ELR (cell line): ENCODE measurements at regions not wholly inside any gene's neighbourhood (a gene's known extent, or its start where the extent isn't known, plus 50 kb on each side); places are given as distances from the start of the nearest gene placed in this dataset.
"Not testable (repeated sequence)": the region's sequence is repeated elsewhere in the genome, so short reads cannot be mapped to it uniquely, and the experiment has no call there.

ENCODE experiments used
- DNase-seq: peaks from one replicate; pipeline ENCODE4 v3.0.0-alpha.2; 2015; ENCODE audit warnings: low read depth

DNA sequence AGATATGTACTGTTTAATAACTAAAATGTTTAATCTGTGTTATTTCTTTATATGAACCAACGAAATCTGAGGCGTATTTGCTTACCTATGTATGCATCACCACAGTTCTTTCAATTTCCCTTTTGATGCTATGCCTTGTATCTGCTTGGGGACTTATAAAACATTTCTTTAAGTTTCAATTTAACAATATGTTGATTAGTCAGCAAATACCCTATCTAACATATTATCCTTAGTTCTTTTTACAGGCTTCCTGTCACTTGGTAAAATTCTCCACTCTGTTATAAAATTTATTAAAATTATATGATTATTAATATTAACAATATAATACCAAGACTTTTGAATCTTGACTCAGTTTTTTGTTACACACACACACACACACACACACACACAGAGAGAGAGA is 174.3 kb downstream of the CPS1 start:
- no peak for DNase-seq

DNA sequence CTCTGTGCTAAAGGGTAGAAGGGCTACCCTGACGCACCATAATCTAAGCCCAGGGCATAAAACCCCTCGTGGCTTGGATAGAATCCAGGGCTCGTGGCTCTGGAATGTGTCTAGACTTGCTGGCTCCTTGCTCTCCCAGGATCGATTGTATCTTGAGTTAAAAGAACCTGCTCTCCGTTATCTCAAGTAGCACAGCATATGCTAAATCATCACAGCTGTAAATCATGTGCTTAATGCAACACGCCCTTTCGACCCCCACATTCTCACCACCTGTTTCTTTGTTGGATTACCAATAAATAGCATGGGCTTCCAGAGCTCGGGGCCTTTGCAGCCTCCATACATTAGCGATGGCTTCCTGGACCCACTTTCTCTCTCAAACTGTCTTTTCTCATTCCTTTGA is 190.4 kb downstream of the CPS1 start:
- not testable (repeated sequence) for DNase-seq

- no peak for DNase-seq
Observed at GRCh38 chr2:210752532-210752931, 196.1 kb downstream of the CPS1 start.

GRCh38 chr2:210753386-210753785 is 197.0 kb downstream of the CPS1 start:
- DNase-seq = no peak

- peak; percentile 62 for DNase-seq
Observed at GRCh38 chr2:210756855-210757254, 200.5 kb downstream of the CPS1 start.

DNA sequence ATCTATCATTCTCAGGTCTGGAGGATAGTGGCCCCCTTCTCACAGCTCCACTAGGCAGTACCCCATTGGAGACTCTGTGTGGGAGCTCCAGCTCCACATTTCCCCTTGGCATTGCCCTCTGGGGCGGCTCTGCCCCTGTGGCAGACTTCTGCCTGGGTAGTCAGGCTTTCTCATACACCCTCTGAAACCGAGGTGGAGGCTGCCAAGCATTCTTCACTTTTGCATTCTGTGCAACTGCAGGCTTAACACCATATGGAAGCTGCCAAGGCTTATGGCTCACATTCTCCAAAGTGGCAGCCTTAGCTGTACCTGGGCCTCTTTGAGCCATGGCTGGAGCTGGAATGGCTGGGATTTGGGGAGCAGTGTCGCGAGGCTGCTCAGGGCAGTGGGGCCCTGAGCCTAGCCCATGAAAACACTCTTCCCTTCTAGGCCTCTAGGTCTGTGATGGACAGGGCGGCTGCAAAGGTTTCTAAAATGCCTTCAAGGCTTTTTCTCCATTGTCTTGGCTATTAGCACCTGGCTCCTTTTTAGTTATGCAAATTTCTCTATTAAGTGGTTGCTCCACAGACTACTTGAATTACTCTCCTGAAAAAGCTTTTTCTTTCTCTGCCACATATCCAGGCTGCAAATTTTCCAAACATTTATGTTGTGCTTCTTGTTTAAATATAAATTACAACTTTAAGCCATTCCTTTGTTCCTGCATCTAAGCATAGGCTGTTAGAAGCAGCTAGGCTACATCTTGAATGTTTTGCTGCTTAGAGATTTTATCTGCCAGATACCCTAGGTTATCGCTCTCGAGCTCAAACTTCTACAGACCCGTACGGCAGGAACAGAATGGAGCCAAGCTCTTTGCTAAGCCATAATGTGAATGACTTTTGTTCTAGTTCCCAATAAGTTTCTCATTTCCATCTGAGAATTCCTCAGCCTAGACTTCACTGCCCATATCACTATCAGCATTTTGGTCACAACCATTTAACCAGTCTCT is 206.5 kb downstream of the CPS1 start:
- DNase-seq = no peak

- DNase-seq = no peak
Observed at GRCh38 chr2:210768329-210768910, 212.0 kb downstream of the CPS1 start.

DNA sequence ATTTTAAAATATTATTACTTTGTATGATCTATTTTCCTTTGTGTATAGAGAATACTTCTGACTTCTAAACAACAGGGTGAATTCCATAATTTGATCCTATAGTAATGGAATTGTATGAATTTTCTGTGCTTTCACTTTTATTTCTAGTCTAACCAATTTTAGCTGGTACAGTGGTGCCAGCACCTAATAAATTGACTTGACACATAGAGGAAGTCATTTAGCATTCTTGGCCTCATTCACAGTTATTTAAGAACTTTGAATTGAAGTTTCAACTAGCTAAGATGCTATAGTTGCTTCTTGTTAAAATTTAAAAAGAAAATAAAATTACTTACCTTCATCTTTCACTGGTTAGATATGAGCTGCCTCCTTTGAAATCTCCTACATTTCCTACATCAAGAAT is 220.4 kb downstream of the CPS1 start:
- no peak for DNase-seq

DNA sequence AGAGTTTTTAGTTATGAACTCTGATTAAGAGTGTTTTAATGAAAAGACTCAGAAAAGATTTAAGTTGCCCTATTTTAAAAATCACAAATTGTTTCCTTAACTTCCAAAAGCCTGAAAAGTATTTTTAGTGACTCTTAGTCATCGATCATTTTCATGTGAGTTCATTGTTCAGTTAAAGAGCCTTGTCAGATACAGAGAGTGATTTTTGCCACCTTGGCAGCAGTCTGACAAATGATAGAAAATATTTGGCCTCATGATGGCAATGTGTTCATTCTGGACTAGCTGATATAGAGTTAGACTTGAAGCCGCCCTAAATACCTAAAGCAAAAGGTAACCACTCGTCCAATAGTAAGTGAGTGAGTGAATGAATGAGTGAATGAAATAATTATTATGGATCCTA is 225.8 kb downstream of the CPS1 start:
- DNase-seq = no peak

GRCh38 chr2:210787831-210788230 is 231.4 kb downstream of the CPS1 start:
- not testable (repeated sequence) for DNase-seq

DNA sequence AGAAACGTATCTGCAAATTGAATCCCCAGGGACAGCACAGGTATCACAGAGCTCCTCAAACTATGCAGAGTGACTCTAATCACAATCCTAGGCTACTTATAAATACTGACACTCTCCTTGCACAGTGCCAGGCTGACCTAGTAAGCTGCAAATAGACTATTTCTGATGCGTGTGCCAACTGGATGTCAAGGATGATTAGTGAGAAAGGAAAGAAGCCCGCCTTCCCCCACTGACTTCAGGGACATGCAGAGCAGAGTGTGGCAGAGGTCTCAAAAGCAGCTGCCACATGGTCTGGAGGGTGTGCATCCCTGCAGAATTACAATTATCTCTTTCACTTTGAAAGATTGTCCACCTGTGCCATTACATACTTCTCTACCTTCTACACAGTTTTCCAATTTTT is 235.6 kb downstream of the CPS1 start:
- DNase-seq = no peak

GRCh38 chr2:210795506-210795905 is 239.1 kb downstream of the CPS1 start:
- DNase-seq = no peak

DNA sequence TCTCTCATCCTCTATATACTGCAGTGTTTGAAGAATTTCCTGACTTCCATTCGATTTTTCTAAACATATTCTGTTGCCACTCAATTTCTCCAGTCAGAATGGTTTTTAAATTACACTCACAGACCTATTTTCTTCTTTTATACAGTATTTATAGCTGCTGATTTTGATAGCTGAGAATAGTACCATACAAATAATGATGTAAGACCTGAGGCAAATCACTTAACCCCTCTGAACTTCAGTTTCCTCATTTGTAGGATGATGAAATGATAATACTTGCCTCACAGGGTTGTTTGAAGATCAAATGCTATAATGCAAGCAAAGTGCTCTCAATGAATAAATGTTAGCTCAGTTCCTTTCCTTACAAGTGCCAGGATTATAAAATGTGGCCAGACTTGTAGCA is 241.8 kb downstream of the CPS1 start:
- no peak for DNase-seq

DNA sequence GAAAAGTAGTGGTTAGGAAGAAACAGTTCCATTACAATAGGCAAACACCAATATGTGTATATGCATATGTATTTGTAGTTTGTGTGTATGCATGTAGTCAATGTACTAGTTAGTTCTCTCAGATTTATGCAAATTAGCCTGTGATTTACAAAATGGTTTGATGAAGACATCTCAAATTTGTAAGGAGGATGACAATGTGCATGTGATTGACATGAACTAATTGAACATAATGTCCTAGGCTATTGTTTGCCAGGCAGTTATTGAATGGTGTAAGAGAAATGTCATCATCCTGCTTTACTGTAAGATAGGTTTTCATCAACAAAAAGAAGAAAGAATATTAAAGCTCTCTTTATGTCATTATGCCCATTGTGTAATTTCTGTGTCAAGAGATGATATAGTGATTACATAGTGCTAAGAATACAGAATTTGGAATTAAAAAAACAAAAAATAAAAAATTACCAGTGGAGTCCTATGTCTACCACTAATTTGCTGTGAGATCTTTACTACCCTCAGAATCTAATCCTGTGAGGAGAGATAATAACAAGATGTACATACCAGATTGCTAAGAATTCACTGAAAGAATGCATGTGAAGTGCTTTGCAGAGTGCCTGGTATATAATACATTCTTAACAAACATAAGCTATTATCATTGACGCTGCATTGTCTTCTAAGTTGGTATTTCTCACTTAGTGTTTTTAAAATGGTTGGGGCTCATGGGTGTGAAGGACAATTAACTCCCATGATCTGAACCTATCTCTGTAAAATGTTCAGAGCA is 258.0 kb downstream of the CPS1 start:
- no peak for DNase-seq

- no peak for DNase-seq
Observed at GRCh38 chr2:210816769-210817168, 260.4 kb downstream of the CPS1 start.

DNA sequence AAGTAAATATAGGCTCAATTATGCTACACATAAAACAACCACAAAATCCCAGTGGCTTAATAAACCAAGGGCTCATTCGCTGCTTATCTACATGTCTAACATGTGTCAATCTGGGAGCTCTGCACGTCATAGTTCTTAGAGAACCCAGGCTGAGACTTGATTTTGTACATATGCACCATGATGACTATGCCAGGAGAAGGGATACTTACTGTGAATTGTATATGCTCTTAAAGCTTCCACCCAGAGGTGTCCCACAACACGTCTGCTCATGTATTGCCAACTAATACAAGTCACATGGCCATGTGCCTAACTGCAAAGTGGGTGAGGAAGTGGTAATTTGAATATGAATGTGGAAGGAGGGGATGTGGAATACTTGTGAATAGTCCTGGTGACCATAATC is 262.1 kb downstream of the CPS1 start:
- DNase-seq = peak; percentile 29

DNA sequence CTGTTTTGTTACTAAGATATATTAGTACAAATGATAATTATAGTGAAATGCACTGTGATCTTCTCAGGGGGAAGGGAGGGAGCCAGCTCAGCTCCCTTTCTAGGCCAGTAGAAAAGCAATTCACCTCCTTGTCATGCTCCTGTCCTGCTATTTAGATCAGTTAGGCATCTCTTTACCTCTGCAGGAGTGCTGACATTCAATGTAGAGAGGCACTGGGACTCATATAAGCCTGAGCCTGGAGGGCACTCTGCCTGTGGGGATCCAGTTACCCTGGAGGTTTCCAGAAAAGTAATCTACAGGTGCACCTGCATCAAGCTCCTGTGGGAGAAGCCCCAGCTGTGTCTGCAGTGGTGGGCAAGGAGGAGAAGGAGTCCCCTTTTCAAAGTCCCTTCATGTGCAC is 277.0 kb downstream of the CPS1 start:
- no peak for DNase-seq

- no peak for DNase-seq
Observed at GRCh38 chr2:210839034-210839433, 282.6 kb downstream of the CPS1 start.

DNA sequence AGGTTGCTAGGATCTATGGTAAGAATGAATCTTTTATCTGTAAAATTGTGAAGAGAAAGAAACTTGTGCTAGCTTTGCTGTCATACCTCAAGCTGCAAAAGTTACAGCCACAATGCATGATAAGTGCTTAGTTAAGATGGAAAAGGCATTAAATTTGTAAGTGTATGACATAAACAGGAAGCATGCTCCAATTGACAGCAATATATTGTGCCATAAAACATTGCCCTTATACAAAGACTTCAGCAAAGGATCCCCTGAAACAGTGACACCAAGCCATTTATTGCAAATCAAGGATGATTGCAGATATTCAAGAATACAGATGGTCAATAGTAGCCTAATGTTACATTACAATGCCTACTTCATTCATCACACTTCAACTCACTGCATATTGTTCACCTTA is 283.1 kb downstream of the CPS1 start:
- DNase-seq = no peak

DNA sequence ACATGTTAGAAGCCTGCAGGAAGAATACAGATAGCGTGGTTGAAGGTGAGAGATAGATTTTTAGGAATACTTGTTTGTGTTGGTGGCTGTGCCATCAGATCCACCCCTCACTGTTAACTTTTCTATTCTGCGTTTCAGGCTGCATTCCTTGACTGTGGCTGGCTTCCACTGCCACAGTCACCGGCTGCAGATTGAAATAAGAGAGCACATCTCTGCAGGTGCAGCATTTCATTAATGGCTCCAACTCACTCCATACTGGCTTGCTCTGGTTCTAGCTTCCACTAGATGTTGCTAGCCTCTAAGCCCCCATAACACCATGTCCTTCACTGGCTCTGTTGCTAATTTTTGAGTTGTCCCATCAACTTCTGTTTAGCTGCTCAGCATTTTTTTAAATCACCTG is 286.5 kb downstream of the CPS1 start:
- no peak for DNase-seq

- DNase-seq = no peak
Observed at GRCh38 chr2:210844016-210844415, 287.6 kb downstream of the CPS1 start.

DNA sequence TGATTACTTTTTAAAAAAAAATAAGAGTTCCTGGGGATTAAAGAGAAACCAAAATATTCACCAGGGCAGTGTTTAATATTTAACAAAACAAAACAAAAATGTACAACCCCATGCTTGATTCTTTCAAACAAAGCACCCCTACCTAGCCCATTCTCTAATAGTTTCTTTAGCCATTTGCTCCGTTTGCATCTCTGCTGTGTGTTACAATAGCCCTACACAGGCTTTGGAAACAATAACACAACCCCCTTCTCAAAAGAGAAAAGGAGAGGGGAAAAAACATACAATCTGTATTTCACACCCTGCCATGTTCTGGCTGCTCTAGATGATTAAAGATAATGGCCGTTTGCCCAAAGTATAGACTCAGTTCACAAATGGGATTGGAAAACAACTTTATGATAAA is 302.9 kb downstream of the CPS1 start:
- DNase-seq = no peak

DNA sequence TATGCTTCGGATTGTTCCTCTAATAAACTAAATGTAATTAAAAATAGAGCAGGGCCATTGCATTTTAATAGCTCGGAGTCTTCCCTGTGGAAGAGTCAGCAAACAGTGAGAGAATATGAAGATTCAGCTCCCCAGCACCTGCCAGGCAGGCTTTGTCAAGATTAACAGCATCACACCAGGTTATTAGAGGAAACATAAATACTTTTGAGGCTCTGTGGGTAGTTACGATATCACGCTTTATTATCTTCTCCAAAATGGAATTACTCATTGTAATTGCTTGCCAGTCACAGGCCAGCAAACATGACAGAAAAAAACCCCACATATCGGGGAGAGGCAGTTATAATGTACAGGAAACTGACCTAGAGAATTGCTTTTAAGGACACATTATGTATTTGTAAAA is 303.9 kb downstream of the CPS1 start:
- DNase-seq = no peak
